PC-3 (cell line): ENCODE measurements at regions not wholly inside any gene's neighbourhood (a gene's known extent, or its start where the extent isn't known, plus 50 kb on each side); places are given as distances from the start of the nearest gene placed in this dataset.
A peak's percentile ranks its signal among the peaks of the same experiment; 100 is the strongest.

Experiments used
- ATAC-seq: fragments of 200-7000 bp; cut with Tn5 transposase; 2 replicates; pipeline ENCODE4 v1.9.1; 2020; ENCODE audit warnings: mild to moderate bottlenecking, moderate library complexity
- BruUV-seq: library from RNA; stranded (reverse); fragments of 400-500 nt; replicated peaks from 2 replicates; lab custom pipeline; 2021; lab: Mats Ljungman, UMichigan
- CTCF ChIA-PET: fragments of 300-600 bp; sonication (Branson Sonifier 250); formaldehyde crosslinking; loops from one replicate; lab custom pipeline; 2022; ENCODE audit warnings: antibody characterized with exemption; lab: Charles Lee
- POLR2A ChIA-PET: fragments of 300-600 bp; sonication (Branson Sonifier 250); formaldehyde crosslinking; loops from one replicate; lab custom pipeline; 2022; ENCODE audit warnings: antibody characterized with exemption; ENCODE audit not compliant: unreplicated experiment; lab: Charles Lee
- DNase-seq: peaks from one replicate; pipeline ENCODE4 v3.0.0-alpha.2; 2015
- H2AFZ ChIP-seq: fragments of 300-600 bp; sonication (generic); 2 replicates; pipeline ENCODE4 v1.6.0; 2016; ENCODE audit warnings: antibody characterized with exemption, low read length
- H3F3A ChIP-seq: fragments of 300-600 bp; sonication (generic); one replicate; pipeline ENCODE4 v1.6.0; 2017; ENCODE audit warnings: antibody characterized with exemption, low read length, control low read depth, mild to moderate bottlenecking; ENCODE audit not compliant: unreplicated experiment
- H3K27ac ChIP-seq: fragments of 300-600 bp; sonication (generic); 2 replicates; pipeline ENCODE4 v1.5.1; 2016; ENCODE audit warnings: mild to moderate bottlenecking, low read length
- H3K27me3 ChIP-seq: fragments of 300-600 bp; sonication (generic); 2 replicates; pipeline ENCODE4 v1.6.1; 2016; ENCODE audit warnings: low read length, mixed read lengths
- H3K36me3 ChIP-seq: fragments of 300-600 bp; sonication (generic); 2 replicates; pipeline ENCODE4 v1.6.1; 2016; ENCODE audit warnings: low read depth, mixed run types, low read length, mixed read lengths
- H3K4me1 ChIP-seq: fragments of 300-600 bp; sonication (generic); 2 replicates; pipeline ENCODE4 v1.5.1; 2016; ENCODE audit warnings: low read length; ENCODE audit not compliant: insufficient read depth
- H3K4me2 ChIP-seq: fragments of 300-600 bp; sonication (generic); 2 replicates; pipeline ENCODE4 v1.6.0; 2016; ENCODE audit warnings: low read length
- H3K4me3 ChIP-seq: fragments of 300-600 bp; sonication (generic); 2 replicates; pipeline ENCODE4 v1.5.1; 2016; ENCODE audit warnings: mild to moderate bottlenecking, low read length, mixed read lengths
- H3K79me2 ChIP-seq: fragments of 300-600 bp; sonication (generic); 2 replicates; pipeline ENCODE4 v1.6.1; 2017; ENCODE audit warnings: low read length, mixed read lengths
- H3K9ac ChIP-seq: fragments of 300-600 bp; sonication (generic); 2 replicates; pipeline ENCODE4 v1.6.0; 2016; ENCODE audit warnings: mild to moderate bottlenecking, low read length
- H3K9me2 ChIP-seq: fragments of 300-600 bp; sonication (generic); replicated peaks from 2 replicates; pipeline ENCODE4 v1.6.1; 2016; ENCODE audit warnings: mixed run types, low read length, mixed read lengths
- H3K9me3 ChIP-seq: fragments of 300-600 bp; sonication (generic); 2 replicates; pipeline ENCODE4 v1.6.1; 2016; ENCODE audit warnings: low read length, mixed read lengths
- H4K20me1 ChIP-seq: fragments of 300-600 bp; sonication (generic); 2 replicates; pipeline ENCODE4 v1.6.1; 2016; ENCODE audit warnings: low read length, mixed read lengths
- CTCF ChIP-seq: fragments of 300-600 bp; sonication (generic); conservative IDR thresholded peaks from 2 replicates; pipeline ENCODE4 v1.5.1; 2017; ENCODE audit warnings: antibody characterized with exemption, low read depth, mild to moderate bottlenecking, low read length
- EZH2 ChIP-seq: fragments of 300-600 bp; sonication (generic); IDR thresholded peaks from one replicate; pipeline ENCODE4 v1.6.1; 2017; ENCODE audit warnings: antibody characterized with exemption, mild to moderate bottlenecking, low read length; ENCODE audit not compliant: unreplicated experiment
- EZH2phosphoT487 ChIP-seq: fragments of 300-600 bp; sonication (generic); IDR thresholded peaks from 2 replicates; pipeline ENCODE4 v1.6.1; 2018; ENCODE audit warnings: mild to moderate bottlenecking, antibody characterized with exemption, low read length, borderline replicate concordance
- intact Hi-C: fragments of 100-400 bp; cut with micrococcal nuclease; formaldehyde crosslinking; loops from 2 replicates; pipeline ENCODE4 v1.9.0; 2023

- Histone ChIP-seq H3K36me3 (no peaks in the 10 kb centered on the region), H3K4me2 (no peak overlapping the region), H3K4me1 (no peaks in the 10 kb centered on the region), H3K9me3 (no peaks in the 10 kb centered on the region), H3K27me3 (no peaks in the 10 kb centered on the region), H2AFZ (no peak overlapping the region), H4K20me1 (no peaks in the 10 kb centered on the region), H3K9me2 (no peaks in the 10 kb centered on the region), H3K79me2 (no peaks in the 10 kb centered on the region), H3K9ac (no peak overlapping the region), H3K4me3 (no peak overlapping the region), H3K27ac (no peak overlapping the region), H3F3A (no peaks in the 10 kb centered on the region)
- BruUV-seq, result no TSS peak
- POLR2A ChIA-PET, result interaction anchor here (0.6 kb wide), 1 partner anchor 106 kb away, joined by 3 read pairs; no protein-coding TSS in a partner anchor
- ATAC-seq (no peak), DNase-seq (no peak)
- no peak for TF ChIP-seq EZH2
- CTCF ChIA-PET, result interaction anchor here (1.3 to 2.1 kb wide), 3 partner anchors 10 to 45 kb away, joined by 5 to 67 read pairs (median 6); no protein-coding TSS in a partner anchor
- intact Hi-C loops, result loop anchor here (5.0 to 10.0 kb wide), 3 partner anchors 163 to 451 kb away; no protein-coding TSS in a partner anchor
Measured at GRCh38 chr14:66404051-66404545, 82.1 kb upstream of the CCDC196 start.

- Histone ChIP-seq H3K9ac (no peak overlapping the region), H2AFZ (no peak overlapping the region), H3K9me2 (no peaks in the 10 kb centered on the region), H3K9me3 (no peaks in the 10 kb centered on the region), H3K27me3 (no peaks in the 10 kb centered on the region), H3K27ac (no peak overlapping the region), H3K4me2 (no peak overlapping the region), H4K20me1 (no peaks in the 10 kb centered on the region), H3F3A (no peaks in the 10 kb centered on the region), H3K4me3 (no peak overlapping the region), H3K4me1 (no peaks in the 10 kb centered on the region), H3K36me3 (no peaks in the 10 kb centered on the region), H3K79me2 (no peaks in the 10 kb centered on the region)
- ChIA-PET POLR2A (no interaction called here), CTCF (no interaction called here)
- peak; percentile 12 for DNase-seq
- BruUV-seq, result no TSS peak
- ATAC-seq, result no peak
- TF ChIP-seq EZH2phosphoT487, result no peak
- TF ChIP-seq EZH2, result no peak
- no peak for TF ChIP-seq CTCF
- intact Hi-C loops, result loop anchor here (10.0 kb wide), 1 partner anchor 450 kb away; no protein-coding TSS in a partner anchor
Measured at GRCh38 chr14:66405158-66405557, 81.0 kb upstream of the CCDC196 start.

GRCh38 chr14:66413901-66414300 lies 72.3 kb upstream of the CCDC196 start:
- BruUV-seq, result no TSS peak
- H3K9me2 ChIP-seq, result no peaks in the 10 kb centered on the region
- H3K27me3 ChIP-seq, result no peaks in the 10 kb centered on the region
- no peak overlapping the region for H3K9ac ChIP-seq
- no peak overlapping the region for H3K4me2 ChIP-seq
- H3K4me1 ChIP-seq, result no peaks in the 10 kb centered on the region
- no peaks in the 10 kb centered on the region for H3K79me2 ChIP-seq
- no peak for ATAC-seq
- H3K9me3 ChIP-seq, result no peaks in the 10 kb centered on the region
- CTCF ChIA-PET, result no interaction called here
- DNase-seq, result no peak
- no peaks in the 10 kb centered on the region for H3K36me3 ChIP-seq
- H2AFZ ChIP-seq, result no peak overlapping the region
- H3K4me3 ChIP-seq, result no peak overlapping the region
- POLR2A ChIA-PET, result no interaction called here
- intact Hi-C loops, result no loop called here
- H4K20me1 ChIP-seq, result no peaks in the 10 kb centered on the region
- H3K27ac ChIP-seq, result no peak overlapping the region
- H3F3A ChIP-seq, result no peaks in the 10 kb centered on the region
- TF ChIP-seq EZH2 (no peak), CTCF (no peak), EZH2phosphoT487 (no peak)
